NCI-H2029 treated with DMSO at 0.1 percent for 48 hours (cell line): ENCODE measurements at regions not wholly inside any gene's neighbourhood (a gene's known extent, or its start where the extent isn't known, plus 50 kb on each side); places are given as distances from the start of the nearest gene placed in this dataset.

Experiments
- DNase-seq: peaks from one replicate; lab custom pipeline; 2025; lab: John Stamatoyannopoulos, UW

DNA sequence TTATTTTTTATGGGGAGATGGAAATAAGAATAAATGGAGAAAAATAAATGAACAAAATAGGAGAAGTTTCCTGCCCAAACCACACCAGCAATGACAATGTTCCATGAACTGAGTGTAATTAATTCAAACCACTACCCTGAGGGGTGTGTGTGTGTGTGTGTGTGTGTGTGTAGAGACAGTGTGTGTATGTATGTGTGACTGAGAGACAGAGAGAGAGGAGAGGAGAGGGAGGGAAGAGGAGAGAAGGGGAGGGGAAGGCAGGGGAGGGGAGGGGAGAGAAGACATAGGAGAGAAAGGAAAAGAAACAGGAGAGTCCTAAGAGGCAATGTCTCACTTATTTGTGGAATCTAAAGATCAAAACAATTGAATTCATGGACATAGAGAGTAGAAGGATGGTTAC is 65.0 kb upstream of the POU2AF1 start:
- DNase-seq: no peak

DNA sequence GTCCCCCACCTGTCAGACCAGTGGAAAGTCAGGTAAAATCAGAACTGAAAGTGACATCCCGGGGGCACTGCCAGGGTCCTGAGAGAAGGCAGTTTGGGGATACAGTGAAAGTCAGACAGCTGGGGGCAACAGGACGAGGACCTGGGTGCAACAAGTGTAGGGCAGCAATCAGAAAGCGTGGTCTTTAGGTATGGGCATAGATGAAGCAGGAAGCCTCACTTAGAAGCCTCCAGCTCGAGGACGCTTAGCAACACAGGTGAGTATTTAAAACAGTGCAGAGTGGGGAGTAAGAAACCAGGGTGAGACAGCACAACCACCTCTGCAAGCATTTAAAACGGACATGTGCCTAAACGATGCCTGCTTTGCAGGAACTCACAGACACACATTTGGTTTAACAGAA is 64.6 kb upstream of the POU2AF1 start:
- DNase-seq: no peak

- DNase-seq: no peak
Measured at GRCh38 chr11:111443032-111443431, 64.0 kb upstream of the POU2AF1 start.

DNA sequence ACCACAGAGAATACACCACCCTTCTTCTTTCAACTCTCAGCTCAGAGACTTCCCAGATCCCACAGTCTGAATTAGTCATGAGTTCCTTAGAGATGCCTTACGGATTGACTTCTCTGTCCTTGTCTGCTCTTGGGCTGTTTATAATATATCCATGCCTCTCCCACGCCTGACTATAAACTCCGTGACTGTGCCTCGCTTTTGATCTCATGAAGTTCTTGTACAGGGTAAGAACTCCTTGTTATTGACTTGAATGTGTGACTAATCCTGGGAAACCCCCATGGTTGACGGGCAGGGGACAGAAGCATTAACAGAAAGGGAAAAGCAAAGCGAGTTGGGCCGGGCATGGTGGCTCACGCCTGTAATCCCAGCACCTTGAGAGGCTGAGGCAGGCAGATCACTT is 62.4 kb upstream of the POU2AF1 start:
- no peak for DNase-seq

GRCh38 chr11:111440416-111441205 is 61.5 kb upstream of the POU2AF1 start:
- DNase-seq: no peak

DNA sequence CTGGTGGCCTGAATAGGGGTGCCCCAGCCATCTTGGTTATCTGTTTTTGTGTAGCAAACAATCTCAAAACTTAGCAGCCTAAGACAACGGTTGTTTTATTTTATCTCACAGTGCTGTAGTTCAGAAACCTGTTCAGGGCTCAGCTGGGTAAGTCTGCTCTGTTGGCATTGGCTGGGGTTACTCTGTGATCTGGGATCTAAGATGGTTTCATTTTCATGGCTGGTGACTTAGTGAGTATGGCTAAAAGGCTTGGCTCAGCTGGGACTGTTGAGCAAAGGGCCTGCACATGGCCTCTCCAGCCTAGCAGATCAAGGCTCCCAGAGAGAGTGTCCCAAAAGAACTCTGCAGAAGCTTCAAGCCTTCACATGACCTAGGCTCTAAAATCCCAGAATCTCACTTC is 60.8 kb upstream of the POU2AF1 start:
- DNase-seq: no peak

GRCh38 chr11:111438846-111439520 is 59.9 kb upstream of the POU2AF1 start:
- peak; percentile 66 for DNase-seq

GRCh38 chr11:111438168-111438567 is 59.1 kb upstream of the POU2AF1 start:
- peak; percentile 65 for DNase-seq

DNA sequence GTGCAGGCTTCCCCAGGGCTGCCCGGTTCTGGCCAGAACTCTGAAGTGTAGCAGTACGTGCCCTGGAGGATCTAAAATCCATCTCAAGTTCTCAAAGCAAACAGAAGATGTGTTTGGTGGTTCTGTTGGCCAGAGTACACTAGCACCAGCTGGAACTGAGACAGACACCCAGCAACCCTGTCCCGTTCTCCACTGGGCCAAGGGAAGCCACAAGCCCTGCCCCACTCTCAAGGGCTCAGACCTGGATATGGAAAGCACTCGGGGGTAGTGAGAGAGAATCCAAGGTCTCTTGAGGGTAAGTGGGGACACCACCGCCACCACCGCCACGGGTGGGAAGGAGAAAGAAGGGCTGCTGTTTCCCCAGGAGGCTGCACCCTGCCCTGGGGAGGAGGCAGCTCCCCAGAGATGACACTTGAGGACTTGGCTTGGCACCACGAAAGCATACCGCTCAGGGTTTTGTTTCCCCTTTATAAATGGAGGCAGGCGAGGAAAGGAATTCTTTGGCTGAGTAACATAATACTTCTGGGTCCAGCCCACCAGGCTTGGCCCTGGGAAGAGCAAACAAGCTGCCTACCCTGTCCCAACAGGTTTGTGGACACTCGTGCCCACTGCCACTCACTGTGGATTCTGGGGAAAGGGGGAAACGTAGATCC is 56.1 kb upstream of the POU2AF1 start:
- peak; percentile 78 for DNase-seq

DNA sequence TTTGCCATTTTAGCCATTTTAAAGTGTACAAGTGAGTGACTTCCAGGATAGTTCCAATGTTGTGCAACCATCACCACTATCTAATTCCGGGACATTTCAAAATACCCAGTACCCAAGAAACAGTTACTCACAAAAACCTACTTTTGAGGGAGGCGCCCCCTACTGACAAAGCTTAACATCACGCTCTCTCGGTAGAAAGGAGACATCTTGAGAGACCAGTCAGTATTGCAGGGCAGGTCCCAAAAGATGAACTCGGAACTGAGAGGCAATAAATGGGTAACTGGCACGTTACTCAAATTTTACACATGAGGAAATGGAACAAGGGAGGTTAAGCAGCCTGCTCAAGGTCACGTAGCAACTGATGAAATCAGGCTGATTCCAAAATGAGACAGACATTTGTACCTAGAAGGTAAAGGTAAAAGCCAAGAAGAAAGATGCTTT is 50.0 kb upstream of the POU2AF1 start:
- no peak for DNase-seq
